Esophagus squamous epithelium (tissue), 4 donors: ENCODE measurements at regions not wholly inside any gene's neighbourhood (a gene's known extent, or its start where the extent isn't known, plus 50 kb on each side); places are given as distances from the start of the nearest gene placed in this dataset.

Experiments
- CTCF ChIP-seq, 6 experiments: fragments of 450-650 bp in 4 of 6; fragments of 200-600 bp in 2 of 6; sonication (generic) in 2 of 6; IDR thresholded peaks; one replicate each; pipeline ENCODE4 v1.5.1; 2016 to 2019; ENCODE audit warnings: antibody characterized with exemption in 6 of 6, mild to moderate bottlenecking in 4 of 6, moderate library complexity in 4 of 6
- POLR2A ChIP-seq, 4 donors: fragments of 450-650 bp; IDR thresholded peaks; one replicate each; pipeline ENCODE4 v1.6.1; 2017; ENCODE audit warnings: antibody characterized with exemption in 4 of 4, mild to moderate bottlenecking in 4 of 4, moderate library complexity in 3 of 4

DNA sequence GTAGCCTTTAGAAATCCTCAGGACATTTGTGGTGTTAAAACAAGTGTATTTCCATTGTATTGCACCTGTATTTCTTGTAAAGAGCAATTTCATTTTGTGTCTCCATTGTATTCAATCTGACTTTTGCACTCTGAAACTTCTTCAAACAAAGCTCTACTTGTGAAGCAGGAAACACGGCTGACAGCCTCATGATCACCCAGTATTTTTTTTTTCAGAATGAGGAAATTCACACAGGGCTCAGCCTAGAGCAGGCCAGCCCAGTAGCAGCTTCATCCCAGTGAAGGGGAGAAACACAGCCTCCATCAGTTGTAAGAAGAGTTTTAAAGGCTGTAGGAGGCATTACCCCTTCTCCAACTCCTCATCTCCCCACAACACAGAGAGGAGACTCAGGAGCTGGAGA, 175.9 kb upstream of the KLHL29 start:
- no peak for TF ChIP-seq CTCF (IDR thresholded peaks at IDR 0.05)
- TF ChIP-seq POLR2A (IDR thresholded peaks at IDR 0.05) = no peak
